Liver (tissue), 7 donors: ENCODE measurements at regions not wholly inside any gene's neighbourhood (a gene's known extent, or its start where the extent isn't known, plus 50 kb on each side); places are given as distances from the start of the nearest gene placed in this dataset.
A peak's percentile ranks its signal among the peaks of the same experiment; 100 is the strongest.

Experiments used
- DNase-seq: peaks from one replicate; pipeline ENCODE4 v3.0.0-alpha.2; 2017; ENCODE audit warnings: low spot score
- H3K27ac ChIP-seq, 2 donors: one replicate each; pipeline ENCODE4 v1.7.0; 2013; ENCODE audit warnings: inconsistent platforms in 2 of 2, low read length in 2 of 2, control low read depth in 1 of 2, low read depth in 1 of 2, mild to moderate bottlenecking in 1 of 2
- H3K27me3 ChIP-seq, 4 donors: one replicate each; pipeline versions ENCODE4 v1.6.1 to v1.7.0; 2013; ENCODE audit warnings: low read length in 3 of 4, inconsistent platforms in 1 of 4, mild to moderate bottlenecking in 1 of 4, moderate library complexity in 1 of 4; ENCODE audit not compliant: control insufficient read depth in 4 of 4, insufficient read depth in 4 of 4
- H3K36me3 ChIP-seq, 4 donors: one replicate each; pipeline versions ENCODE4 v1.6.1 to v1.7.0; 2013; ENCODE audit warnings: low read length in 3 of 4, mild to moderate bottlenecking in 3 of 4, low read depth in 1 of 4, moderate library complexity in 1 of 4; ENCODE audit not compliant: control insufficient read depth in 4 of 4, insufficient read depth in 3 of 4
- H3K4me1 ChIP-seq, 4 donors: one replicate each; pipeline versions ENCODE4 v1.6.1 to v1.7.0; 2013; ENCODE audit warnings: low read length in 3 of 4, mild to moderate bottlenecking in 3 of 4, moderate library complexity in 1 of 4; ENCODE audit not compliant: control insufficient read depth in 4 of 4, insufficient read depth in 4 of 4
- H3K4me3 ChIP-seq, 3 donors: one replicate each; pipeline versions ENCODE4 v1.6.1 to v1.7.0; 2013; ENCODE audit warnings: low read length in 3 of 3, control low read depth in 1 of 3, low read depth in 1 of 3, mild to moderate bottlenecking in 1 of 3
- H3K9ac ChIP-seq, 2 donors: one replicate each; pipeline ENCODE4 v1.7.0; 2013; ENCODE audit warnings: low read length in 2 of 2, mild to moderate bottlenecking in 2 of 2, moderate library complexity in 2 of 2, control low read depth in 1 of 2, low read depth in 1 of 2
- H3K9me3 ChIP-seq, 4 donors: one replicate each; pipeline versions ENCODE4 v1.6.1 to v1.7.0; 2013; ENCODE audit warnings: low read length in 3 of 4; ENCODE audit not compliant: control insufficient read depth in 4 of 4
- ATF3 ChIP-seq: IDR thresholded peaks from 2 replicates; pipeline ENCODE4 v1.6.1; 2016; ENCODE audit warnings: antibody characterized with exemption
- EGR1 ChIP-seq, 2 donors: IDR thresholded peaks; 2 replicates each; pipeline ENCODE4 v1.6.1; 2016 to 2018; ENCODE audit warnings: antibody characterized with exemption in 2 of 2, low read depth in 2 of 2
- FOXA2 ChIP-seq: IDR thresholded peaks from 2 replicates; pipeline ENCODE4 v1.6.1; 2016; ENCODE audit warnings: antibody characterized with exemption
- GABPA ChIP-seq, 2 donors: IDR thresholded peaks in 1 of 2; conservative IDR thresholded peaks in 1 of 2; 2 replicates each; pipeline ENCODE4 v1.6.1; 2016; ENCODE audit warnings: antibody characterized with exemption in 2 of 2, mild to moderate bottlenecking in 1 of 2, moderate library complexity in 1 of 2
- HNF4A ChIP-seq, 2 donors: conservative IDR thresholded peaks; 2 replicates each; pipeline ENCODE4 v1.6.1; 2016; ENCODE audit warnings: antibody characterized with exemption in 2 of 2, mild to moderate bottlenecking in 2 of 2
- HNF4G ChIP-seq: IDR thresholded peaks from 2 replicates; pipeline ENCODE4 v1.6.1; 2016; ENCODE audit warnings: antibody characterized with exemption
- JUND ChIP-seq, 2 donors: IDR thresholded peaks; 2 replicates each; pipeline ENCODE4 v1.6.1; 2016; ENCODE audit warnings: antibody characterized with exemption in 2 of 2
- MAX ChIP-seq: IDR thresholded peaks from 2 replicates; pipeline ENCODE4 v1.6.1; 2016; ENCODE audit warnings: antibody characterized with exemption
- NR2F2 ChIP-seq: IDR thresholded peaks from 2 replicates; pipeline ENCODE4 v1.6.1; 2016; ENCODE audit warnings: antibody characterized with exemption
- RAD21 ChIP-seq, 2 donors: IDR thresholded peaks; 2 replicates each; pipeline ENCODE4 v1.6.1; 2016; ENCODE audit warnings: antibody characterized with exemption in 2 of 2, mild to moderate bottlenecking in 2 of 2
- REST ChIP-seq: IDR thresholded peaks from 2 replicates; pipeline ENCODE4 v1.6.1; 2016; ENCODE audit warnings: antibody characterized with exemption, mild to moderate bottlenecking
- RXRA ChIP-seq, 2 donors: IDR thresholded peaks; 2 replicates each; pipeline ENCODE4 v1.6.1; 2017 to 2018; ENCODE audit warnings: antibody characterized with exemption in 2 of 2, mild to moderate bottlenecking in 1 of 2
- SP1 ChIP-seq: IDR thresholded peaks from 2 replicates; pipeline ENCODE4 v1.6.1; 2018; ENCODE audit warnings: antibody characterized with exemption, mild to moderate bottlenecking
- TAF1 ChIP-seq: conservative IDR thresholded peaks from 2 replicates; pipeline ENCODE4 v1.6.1; 2016; ENCODE audit warnings: antibody characterized with exemption, mild to moderate bottlenecking
- YY1 ChIP-seq: IDR thresholded peaks from 2 replicates; pipeline ENCODE4 v1.6.1; 2016; ENCODE audit warnings: antibody characterized with exemption, mild to moderate bottlenecking
- ZBTB33 ChIP-seq: IDR thresholded peaks from 2 replicates; pipeline ENCODE4 v1.6.1; 2016; ENCODE audit warnings: antibody characterized with exemption
- WGBS: extraction: QIAGEN DNeasy Blood & Tissue Kit; methylation state at CpG from one replicate; pipeline ENCODE4 v1.1.7; 2013; 5-methylcytosine and 5-hydroxymethylcytosine counted together
- donor health status: healthy.
- donor health status: healthy.
- donor health status: healthy.
- donor health status: healthy.

GRCh38 chr12:76284816-76285750 is 63.1 kb downstream of the BBS10 start:
- Histone ChIP-seq H3K4me1 (peaks cover 6 to 48% (median 25%) of the 10 kb centered on the region in 4 donors), H3K27me3 (no peaks in the 10 kb centered on the region), H3K4me3 (no peak overlapping the region), H3K9me3 (no peaks in the 10 kb centered on the region), H3K27ac (no peak overlapping the region), H3K9ac (no peak overlapping the region), H3K36me3 (no peaks in the 10 kb centered on the region)
- no peak for DNase-seq
- peak in 1 of 2 donors; percentile 23 for TF ChIP-seq GABPA (IDR thresholded peaks at IDR 0.05 in 1 of 2, conservative IDR thresholded peaks at IDR 0.05 in 1 of 2)
- TF ChIP-seq ATF3: no peak
- TF ChIP-seq MAX: peak; percentile 50
- TF ChIP-seq REST: peak; percentile 69
- peak; percentile 18 to 45 for TF ChIP-seq RAD21 (IDR thresholded peaks at IDR 0.05)
- no peak for TF ChIP-seq EGR1 (IDR thresholded peaks at IDR 0.05; ENCODE audit: low read depth in 2 of 2)
- peak; percentile 41 to 86 for TF ChIP-seq HNF4A (conservative IDR thresholded peaks at IDR 0.05)
- no peak for TF ChIP-seq NR2F2
- TF ChIP-seq HNF4G: no peak
- peak in 1 of 2 donors; percentile 78 for TF ChIP-seq RXRA (IDR thresholded peaks at IDR 0.05)
- TF ChIP-seq TAF1: no peak
- peak; percentile 55 for TF ChIP-seq FOXA2
- TF ChIP-seq ZBTB33: no peak
- TF ChIP-seq YY1: peak; percentile 59
- TF ChIP-seq JUND (IDR thresholded peaks at IDR 0.05): peak in 1 of 2 donors; percentile 34
- peak; percentile 11 for TF ChIP-seq SP1
- 84% methylated on average over 5 of the region's 5 CpGs for WGBS

GRCh38 chr12:76282744-76283143 is 65.5 kb downstream of the BBS10 start:
- H3K4me1 ChIP-seq: peaks cover 6 to 39% (median 18%) of the 10 kb centered on the region in 4 donors
- TF ChIP-seq RXRA (IDR thresholded peaks at IDR 0.05): peak; percentile 49 to 73
- TF ChIP-seq HNF4G: peak; percentile 19
- peak; percentile 15 for TF ChIP-seq SP1
- TF ChIP-seq RAD21 (IDR thresholded peaks at IDR 0.05): peak in 1 of 2 donors; percentile 11
- TF ChIP-seq TAF1: no peak
- TF ChIP-seq ZBTB33: no peak
- peak; percentile 65 to 75 for TF ChIP-seq HNF4A (conservative IDR thresholded peaks at IDR 0.05)
- DNase-seq: no peak
- H3K9ac ChIP-seq: no peak overlapping the region
- H3K36me3 ChIP-seq: no peaks in the 10 kb centered on the region
- H3K27ac ChIP-seq: no peak overlapping the region
- H3K27me3 ChIP-seq: no peaks in the 10 kb centered on the region
- no peak overlapping the region for H3K4me3 ChIP-seq
- no peaks in the 10 kb centered on the region for H3K9me3 ChIP-seq
